ENCODE measurements at regions not wholly inside any gene's neighbourhood (a gene's known extent, or its start where the extent isn't known, plus 50 kb on each side); places are given as distances from the start of the nearest gene placed in this dataset.

GRCh38 chr5:54607006-54607405 is 89.4 kb downstream of the SNX18 start:
- TF ChIP-seq POLR2A (IDR thresholded peaks at IDR 0.05; ENCODE audit: low read length), result no peak
- no peak for TF ChIP-seq GATA1 (IDR thresholded peaks at IDR 0.05; ENCODE audit: low read depth, low read length)
